ENCODE measurements at regions not wholly inside any gene's neighbourhood (a gene's known extent, or its start where the extent isn't known, plus 50 kb on each side); places are given as distances from the start of the nearest gene placed in this dataset.
"Not testable (repeated sequence)": the region's sequence is repeated elsewhere in the genome, so short reads cannot be mapped to it uniquely, and the experiment has no call there.

DNA sequence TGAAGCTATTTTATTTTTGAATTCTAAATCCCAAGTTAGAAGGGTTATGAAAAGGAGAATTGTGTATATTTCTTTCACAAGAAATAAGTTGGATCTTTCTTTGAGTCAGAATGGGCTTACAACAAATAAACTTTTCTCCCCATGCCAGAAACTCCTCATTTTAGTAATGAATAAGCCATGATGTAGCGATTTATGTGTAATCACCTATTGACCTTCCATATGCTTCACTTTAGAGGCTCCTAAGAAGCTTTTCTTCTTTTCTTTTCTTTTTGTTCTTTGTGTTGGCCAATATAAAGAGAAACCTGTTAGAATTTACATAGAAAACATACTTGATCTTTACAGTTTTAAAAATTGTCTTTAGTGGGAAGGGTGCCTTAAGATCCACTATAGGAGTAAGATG lies 370.2 kb downstream of the UTRN start:
- DNase-seq (ENCODE audit: low spot score) = no peak

DNA sequence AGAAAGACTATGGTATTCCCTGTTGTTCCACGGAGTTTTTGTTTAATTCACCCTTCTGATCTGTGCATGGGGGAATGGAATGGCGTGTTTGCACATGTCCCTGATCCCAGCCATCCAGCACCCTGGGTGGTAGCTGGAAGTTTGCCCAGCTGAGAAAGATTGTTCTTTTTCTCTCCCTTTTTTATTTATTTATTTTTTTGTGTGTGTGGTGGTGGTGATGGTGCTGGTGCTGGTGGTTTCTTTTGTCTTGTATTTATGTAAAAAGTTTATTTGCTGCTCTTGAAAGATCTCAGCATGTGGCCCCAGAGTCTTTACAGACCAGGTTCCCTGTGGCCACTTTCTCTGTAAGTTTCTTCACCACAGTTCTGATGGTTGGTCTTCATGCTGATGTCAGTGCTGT lies 372.6 kb downstream of the UTRN start:
- DNase-seq (ENCODE audit: low spot score) = no peak

DNA sequence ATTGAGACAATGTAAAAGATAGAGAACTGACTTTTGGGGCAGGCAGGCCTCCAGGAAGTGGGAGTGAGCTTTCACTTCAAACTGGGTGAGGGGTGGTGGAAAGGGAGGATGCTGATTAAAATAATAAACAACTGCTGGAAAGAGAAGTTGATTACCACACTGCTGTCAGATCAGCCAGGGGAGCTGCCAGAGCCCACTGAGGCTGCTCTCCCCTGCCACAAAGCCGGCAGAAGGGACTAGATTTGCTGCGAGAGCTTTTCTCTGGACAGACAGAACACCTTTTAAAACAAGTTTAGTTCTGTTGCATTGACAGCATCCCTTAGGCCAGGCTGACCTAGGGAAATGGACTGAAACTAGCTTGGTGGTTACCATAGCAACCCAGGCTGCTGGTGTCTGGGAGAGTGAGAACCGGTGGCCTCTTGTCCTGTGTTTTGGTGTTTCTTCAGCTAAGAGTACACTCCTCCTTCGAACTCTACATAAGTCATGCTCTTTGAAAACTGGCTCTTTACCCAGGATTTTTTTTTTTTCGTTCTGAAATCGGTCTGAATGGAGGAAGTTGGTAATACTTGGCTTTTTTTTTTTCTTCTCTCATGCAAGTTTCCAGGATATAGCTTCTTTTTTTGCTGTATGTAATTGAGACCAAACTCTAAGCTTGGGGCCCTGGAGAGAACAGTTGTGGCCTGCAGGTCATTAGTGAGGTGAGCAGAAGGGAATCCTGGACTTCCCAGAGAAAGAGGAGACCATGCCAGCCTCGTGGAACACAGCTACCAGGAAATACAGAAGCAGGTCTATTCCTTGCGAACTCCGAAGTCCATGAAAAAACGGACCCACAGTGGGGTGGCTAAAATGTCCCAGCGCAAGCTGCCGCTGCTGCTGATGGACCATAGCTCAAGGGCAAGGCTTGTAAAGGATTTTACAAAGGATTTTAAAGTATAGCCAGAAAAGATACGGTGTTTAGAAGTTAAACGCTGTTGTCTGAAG lies 374.4 kb downstream of the UTRN start:
- no peak for DNase-seq (ENCODE audit: low spot score)

DNA sequence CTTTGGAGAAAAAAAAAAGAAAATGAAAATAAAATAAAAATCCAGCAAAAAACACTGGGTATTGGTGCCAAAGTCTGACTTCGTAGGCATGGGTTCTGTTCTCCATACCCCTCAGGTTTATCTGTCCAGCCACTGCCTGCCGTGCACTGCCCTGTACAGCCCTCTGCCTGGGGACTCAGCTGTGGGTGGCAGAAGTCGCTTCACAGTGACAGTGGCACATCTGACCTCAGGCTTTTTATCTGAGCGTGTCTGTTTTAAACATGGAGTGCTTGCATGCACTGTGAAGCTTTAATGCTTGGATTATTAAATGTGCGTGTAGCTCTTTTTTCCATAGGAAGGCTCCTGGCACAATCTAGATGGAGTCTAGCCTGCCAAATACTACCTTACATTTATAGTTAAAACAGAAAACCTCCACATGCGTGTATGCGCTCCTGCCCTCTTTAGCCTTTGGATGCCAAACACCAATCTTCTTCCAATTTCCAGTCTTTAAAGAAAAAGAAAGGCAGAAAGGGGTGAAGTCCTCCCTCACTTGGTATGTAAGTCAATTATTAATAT lies 375.5 kb downstream of the UTRN start:
- no peak for DNase-seq (ENCODE audit: low spot score)

DNA sequence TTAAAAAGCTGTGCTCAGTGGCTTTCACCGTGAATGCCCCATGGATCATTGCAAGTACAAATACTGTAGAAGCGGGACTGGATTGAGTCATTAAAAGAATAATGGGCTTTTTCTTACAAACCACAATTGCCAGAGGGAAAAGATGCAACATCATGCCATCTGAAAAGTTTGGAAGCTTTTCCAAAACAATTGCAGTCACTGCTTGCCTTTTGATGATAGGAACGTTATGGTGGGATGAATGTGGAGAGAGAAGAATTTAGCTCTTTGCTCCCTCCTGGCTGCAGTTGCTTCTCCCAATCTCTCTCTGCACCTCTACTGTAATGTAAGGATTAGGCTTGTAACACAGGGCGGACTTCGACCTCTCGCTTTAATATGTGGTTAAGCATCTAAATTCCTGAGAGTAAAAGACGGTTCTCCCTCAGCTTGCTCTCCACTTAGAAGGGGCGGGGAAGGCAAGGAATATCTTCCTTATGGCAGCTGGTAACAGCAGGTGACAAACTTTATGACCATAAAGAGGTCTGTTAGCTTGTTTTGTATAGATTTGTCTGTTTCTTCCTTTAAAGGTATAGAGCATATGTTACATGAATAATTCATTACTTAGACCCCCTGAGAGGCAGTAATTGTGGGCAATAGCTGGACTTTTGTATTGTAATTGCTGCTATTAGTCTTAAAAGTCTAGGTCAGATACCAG lies 376.1 kb downstream of the UTRN start:
- DNase-seq (ENCODE audit: low spot score) = no peak

DNA sequence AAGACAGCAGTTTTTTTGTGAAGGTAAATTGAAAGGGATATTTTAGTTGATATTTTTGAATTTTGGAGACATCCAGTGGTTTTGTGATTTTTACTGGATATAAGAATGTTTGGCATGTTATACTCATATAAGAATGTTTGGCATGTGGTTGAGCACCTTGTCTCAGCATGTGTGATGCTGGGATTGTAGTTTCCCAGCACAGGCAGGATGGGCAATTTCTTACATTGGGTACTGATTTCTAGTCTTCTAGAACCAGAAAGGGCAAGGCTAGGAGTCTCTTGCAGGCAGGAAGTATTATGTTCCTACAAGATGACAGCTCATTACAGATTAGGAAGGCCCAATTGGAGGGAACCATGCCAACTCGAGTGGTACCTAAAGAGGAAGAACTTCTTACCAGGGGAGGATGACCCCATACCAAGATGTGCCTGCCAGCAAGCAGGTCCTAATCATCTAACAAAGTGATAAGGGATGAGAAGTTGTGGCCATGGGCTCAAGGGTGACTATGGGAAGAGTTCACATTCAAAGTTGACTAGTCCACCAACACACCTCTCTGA lies 377.8 kb downstream of the UTRN start:
- no peak for DNase-seq (ENCODE audit: low spot score)

DNA sequence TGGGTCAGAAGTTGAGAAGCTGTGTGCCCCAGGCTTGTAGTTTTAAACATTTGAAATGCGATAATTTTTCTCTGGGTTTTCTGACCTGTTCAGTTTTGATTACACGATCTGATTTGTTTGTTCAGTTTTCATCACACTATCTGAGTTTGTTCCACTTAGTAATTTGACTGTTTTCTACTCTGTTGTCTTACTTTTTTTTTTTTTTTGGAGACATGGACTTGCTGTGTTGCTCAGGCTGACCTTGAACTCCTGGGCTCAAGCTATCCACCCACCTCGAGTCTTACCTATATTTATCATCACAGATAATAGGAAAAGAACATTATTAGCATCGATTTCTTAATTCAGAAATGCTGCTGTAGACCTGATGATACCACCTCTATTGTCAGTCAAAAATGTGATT lies 379.1 kb downstream of the UTRN start:
- DNase-seq (ENCODE audit: low spot score) = no peak

DNA sequence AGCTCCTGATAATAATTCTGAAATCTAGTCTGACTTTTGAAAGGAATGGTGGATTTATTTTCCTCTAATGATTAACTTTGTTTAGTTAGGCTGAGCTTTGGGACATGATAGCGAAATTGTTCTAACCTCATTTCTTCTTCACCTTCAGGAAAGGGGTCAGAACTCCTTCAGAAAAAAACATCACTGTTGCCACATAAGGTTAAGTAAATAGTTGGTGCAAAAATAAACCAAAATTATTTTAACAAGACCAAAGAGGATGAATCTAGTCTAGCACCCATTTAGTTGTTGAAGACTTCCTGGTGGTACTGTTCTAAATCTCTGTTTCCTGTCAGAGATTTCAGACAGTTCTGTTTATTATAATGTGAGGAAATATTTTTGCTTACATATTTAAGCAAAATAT lies 379.8 kb downstream of the UTRN start:
- no peak for DNase-seq (ENCODE audit: low spot score)

DNA sequence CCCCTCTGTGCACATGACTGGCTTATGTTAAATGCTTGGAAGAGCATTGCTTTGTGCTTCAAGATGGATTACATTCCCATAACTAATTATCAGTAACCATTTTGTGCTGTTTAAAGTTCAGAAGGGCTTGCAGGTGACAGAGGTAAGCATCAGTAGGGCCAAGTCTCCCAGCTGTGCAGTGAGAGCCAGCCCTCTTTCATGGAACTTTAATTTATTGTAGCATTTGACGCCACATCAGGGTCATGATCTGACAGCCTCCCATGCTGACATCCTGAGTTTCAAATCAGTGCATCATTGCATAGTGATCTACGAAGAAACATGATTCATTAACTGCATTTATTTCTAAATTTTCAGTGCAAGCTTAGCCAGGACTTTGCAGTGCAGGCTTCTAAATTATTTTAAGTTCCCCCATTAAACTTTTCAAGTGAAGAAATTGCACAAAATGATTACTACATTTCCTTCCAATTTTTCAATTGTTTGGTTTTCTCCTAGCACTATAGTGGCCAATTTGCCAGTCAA lies 380.9 kb downstream of the UTRN start:
- no peak for DNase-seq (ENCODE audit: low spot score)

DNA sequence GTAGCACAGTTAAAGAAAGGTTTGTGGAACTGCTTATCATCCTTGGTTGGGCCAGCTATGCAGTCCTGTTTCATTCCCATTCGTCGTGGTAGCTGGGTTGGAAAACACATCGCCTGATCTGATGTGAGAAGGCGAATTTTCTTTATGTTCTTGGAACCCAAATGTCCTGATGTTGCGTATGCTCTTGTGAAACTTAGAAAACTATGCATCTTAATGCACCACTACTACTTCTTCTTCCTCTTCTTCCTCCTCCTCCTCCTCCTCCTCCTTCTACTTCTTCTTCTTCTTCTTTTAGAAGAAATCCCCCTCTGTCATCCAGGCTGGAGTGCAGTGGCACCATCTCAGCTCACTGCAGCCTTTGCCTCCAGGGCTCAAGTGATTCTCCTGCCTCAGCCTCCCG lies 381.6 kb downstream of the UTRN start:
- DNase-seq (ENCODE audit: low spot score) = no peak

DNA sequence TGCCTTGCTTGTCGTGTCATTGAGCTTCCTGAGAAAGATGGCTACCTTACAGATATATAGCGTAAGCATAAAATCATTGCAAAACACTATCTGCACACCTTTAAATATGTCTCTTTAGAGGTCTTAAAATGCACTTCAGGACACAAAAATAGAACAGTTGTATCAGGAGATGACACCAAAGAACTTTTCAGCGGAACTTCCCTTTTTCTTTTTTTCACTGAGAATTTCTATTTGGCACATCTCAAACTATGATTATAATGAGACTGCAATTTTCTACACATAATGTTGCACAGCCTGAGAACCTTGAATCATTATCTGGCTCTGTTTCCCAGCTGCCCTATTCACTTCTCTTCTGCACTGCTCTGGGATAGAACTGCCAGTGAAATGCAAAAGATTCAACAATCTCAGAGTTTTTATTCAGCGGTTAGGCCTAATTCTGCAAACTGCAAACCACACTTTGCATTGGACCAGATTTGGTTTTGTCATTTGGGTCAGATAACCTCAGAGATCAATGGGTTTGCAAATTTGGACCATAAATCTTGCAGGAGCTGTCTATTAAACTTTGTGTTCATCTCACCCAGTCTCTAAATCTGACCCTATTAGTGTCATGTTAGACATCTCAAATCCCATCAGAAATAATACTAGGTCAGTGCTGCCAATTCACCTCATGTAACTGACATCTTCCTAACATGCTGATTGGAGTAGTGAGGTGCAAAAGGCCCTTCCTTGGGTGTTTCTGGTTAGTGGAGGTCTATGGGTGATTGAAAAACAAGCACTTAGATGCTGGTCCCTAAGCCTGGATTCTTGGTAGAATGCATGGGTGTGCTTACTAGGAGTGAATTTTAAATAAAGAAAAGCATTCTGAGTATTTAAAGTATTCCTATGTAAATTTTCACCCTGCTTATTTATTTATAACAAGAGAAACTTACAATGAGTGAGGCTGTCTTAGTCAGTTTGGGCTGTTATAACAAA lies 382.7 kb downstream of the UTRN start:
- DNase-seq (ENCODE audit: low spot score) = no peak

DNA sequence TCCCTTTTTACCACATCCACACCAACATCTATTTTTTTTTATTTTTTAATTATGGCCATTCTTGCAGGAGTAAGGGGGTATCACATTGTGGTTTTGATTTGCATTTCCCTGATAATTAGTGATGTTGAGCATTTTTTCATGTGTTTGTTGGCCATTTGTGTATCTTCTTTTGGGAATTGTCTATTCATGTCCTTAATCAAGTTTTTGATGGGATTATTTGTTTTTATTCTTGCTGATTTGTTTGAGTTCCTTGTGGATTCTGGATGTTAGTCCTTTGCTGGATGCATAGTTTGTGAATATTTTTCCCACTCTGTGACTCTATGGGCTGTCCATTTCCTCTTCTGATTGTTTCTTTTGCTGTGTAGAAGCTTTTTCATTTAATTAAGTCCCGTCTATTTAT lies 385.1 kb downstream of the UTRN start:
- not testable (repeated sequence) for DNase-seq (ENCODE audit: low spot score)

DNA sequence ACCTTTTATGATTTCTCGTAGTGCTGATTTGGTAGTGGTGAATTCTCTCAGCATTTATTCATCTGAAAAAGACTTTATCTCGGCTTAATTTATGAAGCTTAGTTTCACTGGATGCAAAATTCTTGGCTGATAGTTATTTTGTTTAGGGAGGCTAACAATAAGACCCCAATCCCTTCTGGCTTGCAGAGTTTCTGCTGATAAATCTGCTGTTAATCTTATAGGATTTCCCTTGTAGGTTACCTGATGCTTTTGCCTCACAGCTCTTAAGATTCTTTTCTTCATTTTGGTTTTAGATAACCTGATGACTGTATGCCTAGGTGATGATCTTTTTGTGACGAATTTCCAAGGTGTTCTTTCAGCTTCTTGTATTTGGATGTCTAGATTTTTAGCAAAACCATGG lies 388.7 kb downstream of the UTRN start:
- no peak for DNase-seq (ENCODE audit: low spot score)

DNA sequence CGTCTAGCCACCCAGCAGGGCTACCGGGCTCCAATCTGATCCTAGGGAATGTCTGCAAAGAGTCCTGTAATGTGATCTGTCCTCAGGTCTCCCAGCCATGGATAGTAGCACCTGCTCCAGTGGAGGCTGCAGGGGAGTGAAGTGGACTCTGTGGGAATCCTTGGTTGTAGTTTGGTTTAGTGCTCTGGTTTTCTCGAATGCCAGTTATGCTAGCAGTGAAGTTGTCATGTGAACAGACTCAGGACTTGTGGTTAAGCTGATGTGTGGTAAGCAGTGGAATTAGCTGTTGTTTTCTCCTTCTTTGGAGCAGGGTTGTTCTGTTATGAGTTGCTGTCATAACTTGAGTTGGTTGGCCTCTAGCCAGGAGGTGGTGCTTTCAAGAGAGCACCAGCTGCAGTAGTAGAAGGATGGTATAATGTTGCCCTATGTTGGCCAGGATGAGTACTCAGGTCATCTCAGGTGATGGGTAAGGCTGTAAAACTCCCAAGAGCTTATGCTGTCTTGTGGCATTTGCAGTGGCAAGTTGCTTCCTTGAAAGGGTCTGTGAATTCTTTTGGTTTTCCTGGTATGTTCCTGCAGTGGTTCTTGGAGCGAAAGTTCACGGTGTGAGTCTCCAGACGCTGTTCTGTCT lies 390.2 kb downstream of the UTRN start:
- no peak for DNase-seq (ENCODE audit: low spot score)

DNA sequence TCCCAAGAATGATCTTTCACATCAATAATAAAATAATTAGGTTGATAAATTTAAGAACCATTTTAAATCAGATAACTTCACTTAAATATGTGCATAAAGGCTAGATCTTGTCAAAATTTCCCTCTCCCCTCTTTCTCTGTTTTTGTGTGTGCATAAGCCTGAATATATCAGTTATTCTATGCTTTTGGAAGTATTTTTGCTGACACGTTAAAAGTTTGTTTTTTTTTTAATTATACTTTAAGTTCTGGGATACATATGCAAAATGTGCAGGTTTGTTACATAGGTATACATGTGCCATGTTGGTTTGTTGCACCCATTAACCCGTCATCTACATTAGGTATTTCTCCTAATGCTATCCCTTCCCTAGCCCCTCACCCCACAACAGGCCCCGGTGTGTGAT lies 391.2 kb downstream of the UTRN start:
- not testable (repeated sequence) for DNase-seq (ENCODE audit: low spot score)

DNA sequence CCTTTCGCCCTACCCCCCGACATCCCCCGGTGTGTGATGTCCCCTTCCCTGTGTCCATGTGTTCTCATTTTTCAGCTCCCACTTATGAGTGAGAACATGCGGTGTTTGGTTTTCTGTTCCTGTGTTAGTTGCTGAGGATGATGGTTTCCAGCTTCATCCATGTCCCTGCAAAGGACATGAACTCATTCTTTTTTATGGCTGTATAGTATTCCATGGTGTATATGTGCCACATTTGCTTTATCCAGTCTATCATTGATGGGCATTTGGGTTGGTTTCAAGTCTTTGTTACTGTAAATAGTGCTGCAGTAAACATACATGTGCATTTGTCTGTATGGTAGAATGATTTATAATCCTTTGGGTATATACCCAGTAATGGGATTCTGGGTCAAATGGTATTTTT lies 392.1 kb downstream of the UTRN start:
- DNase-seq (ENCODE audit: low spot score) = not testable (repeated sequence)

DNA sequence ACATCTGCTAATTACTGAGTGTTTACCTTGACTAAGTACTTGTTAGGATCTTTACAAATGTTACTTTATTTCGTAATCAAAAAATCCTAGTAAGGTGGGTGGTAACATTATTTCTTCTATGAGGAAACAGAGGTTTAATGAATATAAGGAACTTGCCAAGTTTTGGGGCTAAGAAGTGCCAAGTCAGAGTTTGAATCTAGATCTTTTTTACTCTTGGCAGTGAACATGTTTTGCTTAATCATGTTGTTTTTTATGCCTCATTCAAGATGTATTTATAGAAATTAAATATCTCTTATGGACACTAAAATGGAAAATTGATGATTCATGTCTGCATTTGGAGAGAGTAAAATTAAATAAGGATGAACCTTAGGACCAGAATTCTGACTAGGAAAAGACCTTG lies 393.7 kb downstream of the UTRN start:
- DNase-seq (ENCODE audit: low spot score) = no peak

DNA sequence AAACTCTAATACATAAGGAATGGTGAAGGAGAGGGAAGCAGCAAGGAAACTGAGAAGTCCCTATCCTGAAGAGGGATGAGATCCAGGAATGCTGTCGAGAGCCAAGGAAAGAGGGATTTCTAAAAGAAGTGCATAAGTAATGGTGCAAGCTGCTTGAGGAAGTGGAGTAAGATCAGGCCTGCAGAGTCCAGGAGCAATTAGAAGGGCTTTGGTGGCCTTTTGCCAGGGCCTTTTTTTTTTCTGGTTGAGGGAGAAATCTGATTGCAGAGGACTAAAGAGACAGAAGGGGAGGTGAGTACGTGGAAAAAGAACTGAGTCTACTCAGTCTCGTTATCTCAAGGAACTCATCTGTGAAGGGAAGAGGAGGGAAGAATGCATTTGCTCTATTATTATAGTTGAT lies 396.2 kb downstream of the UTRN start:
- DNase-seq (ENCODE audit: low spot score) = no peak

DNA sequence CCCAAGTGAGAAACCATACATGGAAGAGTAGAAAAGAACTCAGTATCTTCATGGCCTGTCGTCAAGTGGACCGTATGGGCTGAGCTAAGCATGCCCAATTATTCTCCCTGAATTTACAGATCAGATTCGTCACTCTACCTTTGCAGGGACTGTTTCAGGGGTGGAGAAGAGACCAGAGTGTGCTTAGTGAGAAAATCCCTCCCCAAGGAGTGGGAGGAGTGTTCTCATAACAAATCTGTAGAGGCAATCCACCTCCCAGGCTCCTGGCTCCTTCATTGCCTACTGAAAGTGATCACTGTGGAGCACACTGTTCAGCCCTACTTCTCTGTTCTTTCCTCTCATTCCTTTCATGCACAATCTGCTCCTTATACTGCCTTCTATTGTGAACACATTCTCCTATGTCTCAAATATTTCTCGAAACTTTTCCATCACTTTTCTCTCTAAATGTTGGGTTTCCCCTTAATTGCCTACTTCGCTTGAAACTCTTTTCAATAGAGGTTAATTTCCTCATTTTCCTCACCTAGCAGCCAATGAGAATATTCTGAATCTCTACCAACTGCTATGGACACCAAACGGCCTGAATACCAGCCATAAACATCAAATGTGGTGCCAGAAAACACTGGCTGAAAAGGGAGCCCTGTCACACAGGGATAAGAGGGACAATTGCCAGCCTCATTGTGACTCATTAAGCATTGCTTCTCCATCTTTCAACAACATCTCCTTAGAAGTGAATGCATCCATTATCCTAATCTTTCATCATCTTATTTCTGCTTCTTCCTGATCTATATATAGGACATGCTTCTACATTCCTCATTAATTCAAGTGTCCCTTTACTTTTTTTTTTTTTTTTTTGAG lies 398.3 kb downstream of the UTRN start:
- DNase-seq (ENCODE audit: low spot score) = no peak

DNA sequence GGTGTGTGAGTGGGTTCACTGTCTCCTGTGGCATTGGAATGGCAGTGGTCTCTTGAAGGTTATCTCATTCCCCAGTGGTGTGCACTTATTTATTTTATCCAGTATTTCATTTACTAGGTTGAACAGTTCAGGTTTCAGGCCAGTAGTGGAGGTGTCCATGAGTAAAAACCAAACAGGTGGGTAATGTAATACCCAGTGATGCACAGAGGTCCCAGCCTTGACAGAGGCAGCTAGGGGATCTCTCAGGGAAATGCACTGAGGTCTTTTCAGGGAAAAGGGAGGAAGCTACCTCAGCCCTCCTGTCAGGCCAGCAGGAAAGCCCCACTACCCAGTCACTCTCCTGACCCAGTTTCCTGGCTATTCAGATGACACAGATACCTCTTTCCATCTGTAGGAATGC lies 403.6 kb downstream of the UTRN start:
- no peak for DNase-seq (ENCODE audit: low spot score)

Data from germinal center (tissue), 1 donor.